ENCODE measurements at regions not wholly inside any gene's neighbourhood (a gene's known extent, or its start where the extent isn't known, plus 50 kb on each side); places are given as distances from the start of the nearest gene placed in this dataset.

GRCh38 chr10:123549761-123550454, 116.2 kb upstream of the GPR26 start:
- Histone ChIP-seq H3K36me3 (replicated peaks) (no peaks in the 10 kb centered on the region), H3K9me3 (no peaks in the 10 kb centered on the region), H3K27me3 (ENCODE audit: low read depth) (no peaks in the 10 kb centered on the region), H3K4me3 (no peak overlapping the region), H3K4me1 (no peaks in the 10 kb centered on the region)
- in situ Hi-C loops (cut with MboI; ENCODE audit: low sequenced_read_pairs), result loop anchor here (5.0 to 25.0 kb wide), 3 partner anchors 418 to 913 kb away; no protein-coding TSS in a partner anchor
- no peak for DNase-seq (ENCODE audit: low spot score in 2 of 2)

- in situ Hi-C loops (cut with MboI; ENCODE audit: low sequenced_read_pairs), result loop anchor here (5.0 to 25.0 kb wide), 3 partner anchors 418 to 913 kb away; no protein-coding TSS in a partner anchor
- DNase-seq (ENCODE audit: low spot score in 2 of 2), result no peak
- H3K27me3 ChIP-seq (ENCODE audit: low read depth), result no peaks in the 10 kb centered on the region
- H3K9me3 ChIP-seq, result no peaks in the 10 kb centered on the region
- no peaks in the 10 kb centered on the region for H3K36me3 ChIP-seq (replicated peaks)
- H3K4me3 ChIP-seq, result no peak overlapping the region
- H3K4me1 ChIP-seq, result no peaks in the 10 kb centered on the region
These were observed 115.5 kb upstream of the GPR26 start for GRCh38 chr10:123550675-123551096.

- H3K27me3 ChIP-seq (ENCODE audit: low read depth), result no peaks in the 10 kb centered on the region
- H3K4me3 ChIP-seq, result no peak overlapping the region
- H3K9me3 ChIP-seq, result no peaks in the 10 kb centered on the region
- H3K4me1 ChIP-seq, result no peaks in the 10 kb centered on the region
- H3K36me3 ChIP-seq (replicated peaks), result no peaks in the 10 kb centered on the region
- in situ Hi-C loops (cut with MboI; ENCODE audit: low sequenced_read_pairs), result loop anchor here (5.0 to 25.0 kb wide), 3 partner anchors 419 to 914 kb away; no protein-coding TSS in a partner anchor
- no peak for DNase-seq (ENCODE audit: low spot score in 2 of 2)
These were observed 114.9 kb upstream of the GPR26 start for GRCh38 chr10:123551259-123551658.

GRCh38 chr10:123552760-123553554, 113.2 kb upstream of the GPR26 start:
- no peak overlapping the region for H3K4me3 ChIP-seq
- no peaks in the 10 kb centered on the region for H3K27me3 ChIP-seq (ENCODE audit: low read depth)
- no peak for DNase-seq (ENCODE audit: low spot score in 2 of 2)
- no peaks in the 10 kb centered on the region for H3K9me3 ChIP-seq
- H3K36me3 ChIP-seq (replicated peaks), result no peaks in the 10 kb centered on the region
- no peaks in the 10 kb centered on the region for H3K4me1 ChIP-seq
- in situ Hi-C loops (cut with MboI; ENCODE audit: low sequenced_read_pairs), result loop anchor here (5.0 to 25.0 kb wide), 3 partner anchors 421 to 916 kb away; no protein-coding TSS in a partner anchor

- Histone ChIP-seq H3K4me3 (no peak overlapping the region), H3K9me3 (no peaks in the 10 kb centered on the region), H3K4me1 (no peaks in the 10 kb centered on the region), H3K27me3 (ENCODE audit: low read depth) (no peaks in the 10 kb centered on the region), H3K36me3 (replicated peaks) (no peaks in the 10 kb centered on the region)
- in situ Hi-C loops (cut with MboI; ENCODE audit: low sequenced_read_pairs), result loop anchor here (5.0 to 25.0 kb wide), 3 partner anchors 422 to 917 kb away; no protein-coding TSS in a partner anchor
- no peak for DNase-seq (ENCODE audit: low spot score in 2 of 2)
These were observed 112.2 kb upstream of the GPR26 start for GRCh38 chr10:123553810-123554430.

- Histone ChIP-seq H3K4me3 (no peak overlapping the region), H3K27me3 (ENCODE audit: low read depth) (no peaks in the 10 kb centered on the region), H3K4me1 (no peaks in the 10 kb centered on the region), H3K36me3 (replicated peaks) (no peaks in the 10 kb centered on the region), H3K9me3 (no peaks in the 10 kb centered on the region)
- no peak for DNase-seq (ENCODE audit: low spot score in 2 of 2)
- in situ Hi-C loops (cut with MboI; ENCODE audit: low sequenced_read_pairs), result loop anchor here (5.0 to 25.0 kb wide), 3 partner anchors 422 to 917 kb away; no protein-coding TSS in a partner anchor
These were observed 111.5 kb upstream of the GPR26 start for GRCh38 chr10:123554656-123555055.

GRCh38 chr10:123555616-123556015, 110.5 kb upstream of the GPR26 start:
- Histone ChIP-seq H3K27me3 (ENCODE audit: low read depth) (no peaks in the 10 kb centered on the region), H3K9me3 (no peaks in the 10 kb centered on the region), H3K4me1 (no peaks in the 10 kb centered on the region), H3K36me3 (replicated peaks) (no peaks in the 10 kb centered on the region), H3K4me3 (no peak overlapping the region)
- no peak for DNase-seq (ENCODE audit: low spot score in 2 of 2)
- in situ Hi-C loops (cut with MboI; ENCODE audit: low sequenced_read_pairs), result loop anchor here (10.0 to 25.0 kb wide), 2 partner anchors 511 to 918 kb away; no protein-coding TSS in a partner anchor

- Histone ChIP-seq H3K4me3 (no peak overlapping the region), H3K27me3 (ENCODE audit: low read depth) (no peaks in the 10 kb centered on the region), H3K36me3 (replicated peaks) (no peaks in the 10 kb centered on the region), H3K9me3 (no peaks in the 10 kb centered on the region), H3K4me1 (no peaks in the 10 kb centered on the region)
- DNase-seq (ENCODE audit: low spot score in 2 of 2), result no peak
- in situ Hi-C loops (cut with MboI; ENCODE audit: low sequenced_read_pairs), result loop anchor here (10.0 to 25.0 kb wide), 2 partner anchors 511 to 919 kb away; no protein-coding TSS in a partner anchor
These were observed 110.1 kb upstream of the GPR26 start for GRCh38 chr10:123556049-123556448.

- H3K9me3 ChIP-seq, result no peaks in the 10 kb centered on the region
- H3K4me1 ChIP-seq, result no peaks in the 10 kb centered on the region
- H3K27me3 ChIP-seq (ENCODE audit: low read depth), result no peaks in the 10 kb centered on the region
- no peak for DNase-seq (ENCODE audit: low spot score in 2 of 2)
- in situ Hi-C loops (cut with MboI; ENCODE audit: low sequenced_read_pairs), result loop anchor here (10.0 to 25.0 kb wide), 2 partner anchors 512 to 919 kb away; no protein-coding TSS in a partner anchor
- no peaks in the 10 kb centered on the region for H3K36me3 ChIP-seq (replicated peaks)
- no peak overlapping the region for H3K4me3 ChIP-seq
These were observed 109.4 kb upstream of the GPR26 start for GRCh38 chr10:123556736-123557135.

GRCh38 chr10:123557366-123558108, 108.6 kb upstream of the GPR26 start:
- in situ Hi-C loops (cut with MboI; ENCODE audit: low sequenced_read_pairs), result loop anchor here (10.0 to 25.0 kb wide), 2 partner anchors 513 to 920 kb away; no protein-coding TSS in a partner anchor
- H3K36me3 ChIP-seq (replicated peaks), result no peaks in the 10 kb centered on the region
- H3K4me1 ChIP-seq, result no peaks in the 10 kb centered on the region
- H3K4me3 ChIP-seq, result no peak overlapping the region
- no peaks in the 10 kb centered on the region for H3K27me3 ChIP-seq (ENCODE audit: low read depth)
- DNase-seq (ENCODE audit: low spot score in 2 of 2), result no peak
- no peaks in the 10 kb centered on the region for H3K9me3 ChIP-seq

- DNase-seq (ENCODE audit: low spot score in 2 of 2), result no peak
- no peaks in the 10 kb centered on the region for H3K9me3 ChIP-seq
- no peak overlapping the region for H3K4me3 ChIP-seq
- H3K27me3 ChIP-seq (ENCODE audit: low read depth), result no peaks in the 10 kb centered on the region
- H3K36me3 ChIP-seq (replicated peaks), result no peaks in the 10 kb centered on the region
- no peaks in the 10 kb centered on the region for H3K4me1 ChIP-seq
- in situ Hi-C loops (cut with MboI; ENCODE audit: low sequenced_read_pairs), result loop anchor here (10.0 to 25.0 kb wide), 2 partner anchors 514 to 921 kb away; no protein-coding TSS in a partner anchor
These were observed 107.5 kb upstream of the GPR26 start for GRCh38 chr10:123558651-123559050.

- no peak overlapping the region for H3K4me3 ChIP-seq
- in situ Hi-C loops (cut with MboI; ENCODE audit: low sequenced_read_pairs), result loop anchor here (10.0 to 25.0 kb wide), 2 partner anchors 514 to 922 kb away; no protein-coding TSS in a partner anchor
- no peaks in the 10 kb centered on the region for H3K9me3 ChIP-seq
- peak; percentile 32 to 78 for DNase-seq (ENCODE audit: low spot score in 2 of 2)
- H3K36me3 ChIP-seq (replicated peaks), result no peaks in the 10 kb centered on the region
- H3K27me3 ChIP-seq (ENCODE audit: low read depth), result no peaks in the 10 kb centered on the region
- no peaks in the 10 kb centered on the region for H3K4me1 ChIP-seq
These were observed 106.9 kb upstream of the GPR26 start for GRCh38 chr10:123559066-123559822.
